ENCODE measurements at regions not wholly inside any gene's neighbourhood (a gene's known extent, or its start where the extent isn't known, plus 50 kb on each side); places are given as distances from the start of the nearest gene placed in this dataset.

GRCh38 chr4:188688956-188689355 lies 549.7 kb downstream of the TRIML1 start:
- TF ChIP-seq, protein P1, sequence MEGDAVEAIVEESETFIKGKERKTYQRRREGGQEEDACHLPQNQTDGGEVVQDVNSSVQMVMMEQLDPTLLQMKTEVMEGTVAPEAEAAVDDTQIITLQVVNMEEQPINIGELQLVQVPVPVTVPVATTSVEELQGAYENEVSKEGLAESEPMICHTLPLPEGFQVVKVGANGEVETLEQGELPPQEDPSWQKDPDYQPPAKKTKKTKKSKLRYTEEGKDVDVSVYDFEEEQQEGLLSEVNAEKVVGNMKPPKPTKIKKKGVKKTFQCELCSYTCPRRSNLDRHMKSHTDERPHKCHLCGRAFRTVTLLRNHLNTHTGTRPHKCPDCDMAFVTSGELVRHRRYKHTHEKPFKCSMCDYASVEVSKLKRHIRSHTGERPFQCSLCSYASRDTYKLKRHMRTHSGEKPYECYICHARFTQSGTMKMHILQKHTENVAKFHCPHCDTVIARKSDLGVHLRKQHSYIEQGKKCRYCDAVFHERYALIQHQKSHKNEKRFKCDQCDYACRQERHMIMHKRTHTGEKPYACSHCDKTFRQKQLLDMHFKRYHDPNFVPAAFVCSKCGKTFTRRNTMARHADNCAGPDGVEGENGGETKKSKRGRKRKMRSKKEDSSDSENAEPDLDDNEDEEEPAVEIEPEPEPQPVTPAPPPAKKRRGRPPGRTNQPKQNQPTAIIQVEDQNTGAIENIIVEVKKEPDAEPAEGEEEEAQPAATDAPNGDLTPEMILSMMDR (conservative IDR thresholded peaks at IDR 0.05; ENCODE audit: low read depth, low read length) = no peak
- TF ChIP-seq RAD21 (IDR thresholded peaks at IDR 0.05; ENCODE audit: low read length) (no peak), ELK1 (IDR thresholded peaks at IDR 0.05; ENCODE audit: borderline replicate concordance, low read depth, low read length) (no peak), BHLHE40 (IDR thresholded peaks at IDR 0.05; ENCODE audit: low read depth, low read length) (no peak), RCOR1 (IDR thresholded peaks at IDR 0.05; ENCODE audit: insufficient replicate concordance, low read length) (no peak), POLR2A (IDR thresholded peaks at IDR 0.05; ENCODE audit: low read depth, low read length) (no peak), MXI1 (IDR thresholded peaks at IDR 0.05; ENCODE audit: borderline replicate concordance, low read depth, low read length) (no peak), USF2 (IDR thresholded peaks at IDR 0.05; ENCODE audit: low read depth, low read length) (no peak), MAZ (IDR thresholded peaks at IDR 0.05; ENCODE audit: borderline replicate concordance, low read depth, low read length) (no peak)

Data from IMR-90 (cell line).